ENCODE measurements at regions not wholly inside any gene's neighbourhood (a gene's known extent, or its start where the extent isn't known, plus 50 kb on each side); places are given as distances from the start of the nearest gene placed in this dataset.

- Histone ChIP-seq H3K9me3 (ENCODE audit: control insufficient read depth, low read length) (no peaks in the 10 kb centered on the region), H3K18ac (ENCODE audit: low read depth in 1 of 2, low read length in 2 of 2) (peak overlapping the region; percentile 45 to 54), H4K8ac (ENCODE audit: low read length) (peak overlapping the region; percentile 45), H3K79me1 (replicated peaks; ENCODE audit: low read length, poor library complexity, severe bottlenecking) (peaks cover 7% of the 10 kb centered on the region), H3K4me3 (ENCODE audit: insufficient read depth in 1 of 2, low read depth in 1 of 2, low read length in 2 of 2) (no peak overlapping the region), H3K14ac (ENCODE audit: low read length in 2 of 2) (no peak overlapping the region), H3K4me1 (ENCODE audit: control insufficient read depth, insufficient read depth, low read depth, low read length) (peaks cover 12% of the 10 kb centered on the region), H3K9ac (ENCODE audit: low read length) (no peak overlapping the region), H2BK120ac (ENCODE audit: low read depth, low read length) (peak overlapping the region; percentile 23), H2BK15ac (ENCODE audit: low read depth, poor library complexity, severe bottlenecking) (peak overlapping the region; percentile 73), H2AFZ (ENCODE audit: low read depth, low read length) (no peak overlapping the region), H2BK5ac (ENCODE audit: low read depth, low read length, poor library complexity, severe bottlenecking) (no peak overlapping the region), H3K4me2 (ENCODE audit: low read length, poor library complexity, severe bottlenecking) (no peak overlapping the region), H3K23ac (ENCODE audit: low read length in 2 of 2) (no peak overlapping the region), H2BK12ac (ENCODE audit: low read length in 2 of 2) (peak overlapping the region; percentile 29 to 79), H4K91ac (ENCODE audit: low read length) (peak overlapping the region; percentile 87), H2AK5ac (ENCODE audit: low read length, severe bottlenecking) (peak overlapping the region; percentile 21), H3K27me3 (ENCODE audit: control insufficient read depth in 1 of 2, insufficient read depth in 1 of 2, low read length in 2 of 2) (no peaks in the 10 kb centered on the region), H3K27ac (ENCODE audit: low read length, poor library complexity, severe bottlenecking) (no peak overlapping the region), H3K36me3 (ENCODE audit: control insufficient read depth in 1 of 2, insufficient read depth in 2 of 2, low read depth in 1 of 2, low read length in 2 of 2) (peaks cover 0 to 5% of the 10 kb centered on the region in 2 experiments), H3K4ac (ENCODE audit: low read depth in 1 of 2, low read length in 2 of 2) (peak overlapping the region in 1 of 2 experiments; percentile 57)
- DNase-seq, result no peak
- WGBS, result 90% methylated on average over 5 of the region's 5 CpGs
These were observed 54.0 kb upstream of the RIOK3 start for GRCh38 chr18:23399067-23399466.

DNA sequence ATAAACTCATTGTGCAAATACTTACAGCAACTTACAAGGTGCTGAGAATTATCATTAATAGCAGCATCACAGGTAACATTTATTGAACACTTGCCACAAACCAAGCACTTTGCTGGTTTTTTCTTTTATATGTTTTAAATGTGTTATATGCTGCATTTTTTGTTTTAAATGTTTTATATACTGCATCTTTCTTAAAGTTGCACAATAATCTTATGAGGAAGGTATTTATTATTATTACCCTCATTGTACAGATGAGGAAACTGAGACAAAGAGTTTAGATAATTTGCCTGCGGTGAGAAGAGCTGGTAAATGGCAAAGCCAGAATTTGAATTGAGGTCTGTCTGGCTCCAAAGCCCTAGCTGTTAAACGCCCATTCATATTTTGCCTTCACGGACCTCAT lies 52.2 kb upstream of the RIOK3 start:
- no peak for DNase-seq
- Histone ChIP-seq H4K91ac (ENCODE audit: low read length) (no peak overlapping the region), H3K27ac (ENCODE audit: low read length, poor library complexity, severe bottlenecking) (peak overlapping the region; percentile 100), H3K4me2 (ENCODE audit: low read length, poor library complexity, severe bottlenecking) (no peak overlapping the region), H3K14ac (ENCODE audit: low read length in 2 of 2) (no peak overlapping the region), H3K4me3 (ENCODE audit: insufficient read depth in 1 of 2, low read depth in 1 of 2, low read length in 2 of 2) (no peak overlapping the region), H2AK5ac (ENCODE audit: low read length, severe bottlenecking) (peak overlapping the region; percentile 64), H3K23ac (ENCODE audit: low read length in 2 of 2) (no peak overlapping the region), H3K4me1 (ENCODE audit: control insufficient read depth, insufficient read depth, low read depth, low read length) (peaks cover 12% of the 10 kb centered on the region), H3K27me3 (ENCODE audit: control insufficient read depth in 1 of 2, insufficient read depth in 1 of 2, low read length in 2 of 2) (no peaks in the 10 kb centered on the region), H3K18ac (ENCODE audit: low read depth in 1 of 2, low read length in 2 of 2) (no peak overlapping the region), H3K36me3 (ENCODE audit: control insufficient read depth in 1 of 2, insufficient read depth in 2 of 2, low read depth in 1 of 2, low read length in 2 of 2) (peaks cover 0 to 5% of the 10 kb centered on the region in 2 experiments), H3K9me3 (ENCODE audit: control insufficient read depth, low read length) (no peaks in the 10 kb centered on the region), H2AFZ (ENCODE audit: low read depth, low read length) (no peak overlapping the region), H2BK120ac (ENCODE audit: low read depth, low read length) (no peak overlapping the region), H2BK12ac (ENCODE audit: low read length in 2 of 2) (no peak overlapping the region), H2BK15ac (ENCODE audit: low read depth, poor library complexity, severe bottlenecking) (no peak overlapping the region), H4K8ac (ENCODE audit: low read length) (no peak overlapping the region), H3K4ac (ENCODE audit: low read depth in 1 of 2, low read length in 2 of 2) (no peak overlapping the region), H2BK5ac (ENCODE audit: low read depth, low read length, poor library complexity, severe bottlenecking) (peak overlapping the region; percentile 63), H3K79me1 (replicated peaks; ENCODE audit: low read length, poor library complexity, severe bottlenecking) (peaks cover 7% of the 10 kb centered on the region), H3K9ac (ENCODE audit: low read length) (no peak overlapping the region)
- WGBS, result 47% methylated on average over 3 of the region's 3 CpGs

DNA sequence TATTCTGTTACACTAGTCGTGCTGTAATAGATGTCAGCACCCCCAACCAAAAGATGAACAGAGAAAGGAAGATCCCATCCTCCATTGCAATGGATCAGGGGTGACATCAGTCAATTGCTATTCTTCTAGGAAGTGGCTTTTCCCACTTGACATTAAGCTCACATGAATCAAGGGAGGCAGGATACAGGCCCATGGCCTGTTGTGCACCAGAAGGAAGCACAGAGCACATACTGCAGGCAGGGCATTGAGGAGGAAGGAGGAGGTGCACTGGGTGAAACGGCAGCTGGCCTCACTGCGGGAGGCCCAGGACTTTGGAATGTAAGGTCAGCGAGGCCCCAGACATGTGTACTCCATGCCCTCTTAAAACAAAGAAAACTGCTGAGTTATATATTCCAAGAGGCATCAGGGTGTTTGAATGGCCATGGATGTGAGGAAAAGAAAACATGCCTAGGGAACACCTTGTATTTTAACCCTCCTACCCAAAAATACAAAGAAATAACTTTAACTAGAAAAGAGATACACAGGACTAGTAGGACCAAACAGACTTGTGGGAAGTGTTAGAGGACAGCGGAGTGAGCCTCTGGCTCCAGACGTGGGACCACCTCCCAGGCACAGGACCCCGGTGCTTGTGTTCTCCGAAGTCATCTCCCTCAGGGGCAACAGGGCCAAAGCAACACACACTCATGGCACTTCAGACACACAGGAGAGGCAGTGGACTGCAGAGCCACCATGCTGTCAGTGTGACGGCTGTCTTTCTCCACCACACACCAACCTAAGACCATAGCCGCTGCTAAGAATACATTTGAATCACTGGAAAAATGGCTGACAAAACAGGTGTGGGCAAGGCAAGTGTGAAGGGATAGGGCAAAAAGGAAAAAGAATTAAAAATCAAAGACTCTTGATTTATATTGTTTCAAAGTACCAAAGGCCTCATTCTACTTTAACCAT lies 51.4 kb upstream of the RIOK3 start:
- Histone ChIP-seq H3K14ac (ENCODE audit: low read length in 2 of 2) (peak overlapping the region in 1 of 2 experiments; percentile 99), H3K4me1 (ENCODE audit: control insufficient read depth, insufficient read depth, low read depth, low read length) (peaks cover 12% of the 10 kb centered on the region), H3K9me3 (ENCODE audit: control insufficient read depth, low read length) (no peaks in the 10 kb centered on the region), H2AK5ac (ENCODE audit: low read length, severe bottlenecking) (peak overlapping the region; percentile 100), H2BK120ac (ENCODE audit: low read depth, low read length) (peak overlapping the region; percentile 98), H3K23ac (ENCODE audit: low read length in 2 of 2) (peak overlapping the region in 1 of 2 experiments; percentile 95), H3K4me2 (ENCODE audit: low read length, poor library complexity, severe bottlenecking) (peak overlapping the region; percentile 49), H2BK15ac (ENCODE audit: low read depth, poor library complexity, severe bottlenecking) (peak overlapping the region; percentile 73), H3K27me3 (ENCODE audit: control insufficient read depth in 1 of 2, insufficient read depth in 1 of 2, low read length in 2 of 2) (no peaks in the 10 kb centered on the region), H3K9ac (ENCODE audit: low read length) (no peak overlapping the region), H2BK5ac (ENCODE audit: low read depth, low read length, poor library complexity, severe bottlenecking) (peak overlapping the region; percentile 100), H3K79me1 (replicated peaks; ENCODE audit: low read length, poor library complexity, severe bottlenecking) (peaks cover 7% of the 10 kb centered on the region), H3K36me3 (ENCODE audit: control insufficient read depth in 1 of 2, insufficient read depth in 2 of 2, low read depth in 1 of 2, low read length in 2 of 2) (peaks cover 0 to 5% of the 10 kb centered on the region in 2 experiments), H4K91ac (ENCODE audit: low read length) (peak overlapping the region; percentile 100), H3K4me3 (ENCODE audit: insufficient read depth in 1 of 2, low read depth in 1 of 2, low read length in 2 of 2) (no peak overlapping the region), H3K4ac (ENCODE audit: low read depth in 1 of 2, low read length in 2 of 2) (peak overlapping the region; percentile 100), H3K18ac (ENCODE audit: low read depth in 1 of 2, low read length in 2 of 2) (peak overlapping the region; percentile 99 to 100), H3K27ac (ENCODE audit: low read length, poor library complexity, severe bottlenecking) (peak overlapping the region; percentile 100), H4K8ac (ENCODE audit: low read length) (peak overlapping the region; percentile 99), H2AFZ (ENCODE audit: low read depth, low read length) (peak overlapping the region; percentile 84), H2BK12ac (ENCODE audit: low read length in 2 of 2) (peak overlapping the region; percentile 100)
- WGBS, result 16% methylated on average over 6 of the region's 10 CpGs
- peak; percentile 88 for DNase-seq
